Stomach smooth muscle (tissue), 2 donors: ENCODE measurements at regions not wholly inside any gene's neighbourhood (a gene's known extent, or its start where the extent isn't known, plus 50 kb on each side); places are given as distances from the start of the nearest gene placed in this dataset.

Source experiments
- H3K27ac ChIP-seq: one replicate; pipeline ENCODE4 v1.7.0; 2013; ENCODE audit warnings: mild to moderate bottlenecking, low read length, inconsistent platforms
- H3K27me3 ChIP-seq, 2 donors: one replicate each; pipeline ENCODE4 v1.7.0; 2013; ENCODE audit warnings: low read length in 2 of 2; ENCODE audit not compliant: insufficient read depth in 2 of 2, control insufficient read depth in 1 of 2
- H3K36me3 ChIP-seq, 2 donors: one replicate each; pipeline ENCODE4 v1.7.0; 2013; ENCODE audit warnings: low read length in 2 of 2; ENCODE audit not compliant: control insufficient read depth in 2 of 2, insufficient read depth in 2 of 2
- H3K4me1 ChIP-seq: one replicate; pipeline ENCODE4 v1.7.0; 2013; ENCODE audit warnings: low read length; ENCODE audit not compliant: control insufficient read depth, insufficient read depth
- H3K4me3 ChIP-seq, 2 donors: one replicate each; pipeline ENCODE4 v1.7.0; 2013; ENCODE audit warnings: low read length in 2 of 2
- H3K9ac ChIP-seq, 2 donors: one replicate each; pipeline ENCODE4 v1.7.0; 2013; ENCODE audit warnings: low read length in 2 of 2, mild to moderate bottlenecking in 1 of 2
- H3K9me3 ChIP-seq, 2 donors: one replicate each; pipeline ENCODE4 v1.7.0; 2013; ENCODE audit warnings: low read length in 2 of 2; ENCODE audit not compliant: control insufficient read depth in 2 of 2
- donor health status: healthy.
- donor health status: Pancreatic carcinoma.

DNA sequence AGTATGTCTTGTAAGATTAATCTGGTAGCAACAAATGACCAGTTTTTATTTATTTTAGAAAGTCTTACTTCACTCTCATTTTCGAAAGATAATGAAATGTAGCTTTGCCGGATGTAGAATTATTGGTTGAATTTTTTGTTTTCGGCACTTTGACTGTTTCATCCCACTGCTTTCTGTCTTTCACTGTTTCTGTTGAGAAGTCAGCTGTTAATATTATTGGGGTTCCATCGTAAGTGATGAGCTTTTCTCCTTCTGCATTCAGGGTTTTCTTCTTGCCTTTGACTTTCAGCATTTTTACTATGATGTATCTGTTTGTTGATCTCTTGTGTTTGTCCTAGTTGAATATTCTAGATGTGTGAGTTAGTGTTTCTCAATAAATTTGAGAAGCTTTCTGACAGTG is 383.4 kb downstream of the PAX1 start:
- H3K36me3 ChIP-seq: no peaks in the 10 kb centered on the region
- H3K27ac ChIP-seq: no peak overlapping the region
- H3K4me1 ChIP-seq: no peaks in the 10 kb centered on the region
- H3K9ac ChIP-seq: no peak overlapping the region
- H3K9me3 ChIP-seq: peaks cover 4 to 9% of the 10 kb centered on the region in 2 donors
- H3K27me3 ChIP-seq: no peaks in the 10 kb centered on the region
- H3K4me3 ChIP-seq: no peak overlapping the region

DNA sequence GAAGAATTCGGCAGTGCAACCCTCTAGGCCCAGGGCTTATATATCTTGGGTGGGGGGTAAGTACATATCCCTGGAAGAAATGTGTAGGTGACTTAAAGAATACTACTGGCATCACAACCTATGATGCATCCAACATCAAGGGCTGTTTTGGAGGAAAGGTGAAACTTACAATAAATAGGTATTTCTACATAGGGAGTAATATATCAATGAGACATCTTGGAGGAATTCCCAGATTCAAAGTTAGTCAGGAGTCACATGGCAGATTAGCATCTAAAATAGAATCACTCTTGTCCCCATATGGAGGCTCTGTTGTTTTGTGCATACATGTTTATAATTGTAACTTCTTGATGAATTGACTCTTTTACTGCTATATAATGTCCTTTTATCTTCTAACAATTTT is 375.5 kb downstream of the PAX1 start:
- Histone ChIP-seq H3K4me3 (no peak overlapping the region), H3K9me3 (no peaks in the 10 kb centered on the region), H3K27ac (no peak overlapping the region), H3K4me1 (no peaks in the 10 kb centered on the region), H3K27me3 (no peaks in the 10 kb centered on the region), H3K36me3 (no peaks in the 10 kb centered on the region), H3K9ac (no peak overlapping the region)

DNA sequence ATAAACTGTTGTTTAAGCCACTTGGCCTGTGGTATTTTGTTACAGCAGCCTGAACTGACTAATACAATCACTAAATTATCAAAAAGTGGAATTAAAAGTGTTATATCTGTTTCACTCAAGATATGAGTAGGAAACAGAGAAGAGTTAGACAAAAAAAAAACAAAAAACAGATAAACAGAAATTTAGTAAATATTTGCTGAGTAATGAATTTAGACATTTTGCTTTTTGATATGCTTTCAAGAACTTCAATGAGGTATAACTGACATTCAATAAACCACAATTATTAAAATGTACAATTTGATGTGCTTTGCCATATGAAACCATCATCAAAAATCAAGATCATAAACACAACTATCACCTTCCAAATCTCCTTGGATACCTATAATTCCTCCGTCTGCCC is 369.2 kb downstream of the PAX1 start:
- no peak overlapping the region for H3K27ac ChIP-seq
- H3K27me3 ChIP-seq: no peaks in the 10 kb centered on the region
- H3K36me3 ChIP-seq: no peaks in the 10 kb centered on the region
- no peak overlapping the region for H3K4me3 ChIP-seq
- H3K9ac ChIP-seq: no peak overlapping the region
- H3K9me3 ChIP-seq: no peaks in the 10 kb centered on the region
- no peaks in the 10 kb centered on the region for H3K4me1 ChIP-seq

DNA sequence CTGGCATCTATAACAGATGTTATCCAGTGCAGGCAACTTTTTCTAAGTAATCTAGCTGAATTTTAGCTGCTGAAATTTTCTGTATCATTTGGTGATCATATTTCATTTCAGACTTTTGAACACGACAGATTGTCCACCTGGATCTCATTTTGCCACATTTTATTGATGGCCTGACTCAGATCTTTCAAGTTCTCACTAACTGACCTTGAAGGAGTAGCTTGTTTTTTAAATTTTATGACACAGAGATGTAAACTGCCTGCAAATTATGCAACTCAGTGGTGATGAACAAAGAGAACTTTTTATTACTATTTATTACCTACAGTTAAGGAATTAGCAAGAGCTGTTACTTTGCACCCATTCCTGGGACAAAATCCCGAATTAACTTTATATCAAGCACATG is 366.4 kb downstream of the PAX1 start:
- no peaks in the 10 kb centered on the region for H3K4me1 ChIP-seq
- no peaks in the 10 kb centered on the region for H3K27me3 ChIP-seq
- H3K27ac ChIP-seq: no peak overlapping the region
- H3K9ac ChIP-seq: no peak overlapping the region
- no peaks in the 10 kb centered on the region for H3K9me3 ChIP-seq
- no peaks in the 10 kb centered on the region for H3K36me3 ChIP-seq
- H3K4me3 ChIP-seq: no peak overlapping the region

DNA sequence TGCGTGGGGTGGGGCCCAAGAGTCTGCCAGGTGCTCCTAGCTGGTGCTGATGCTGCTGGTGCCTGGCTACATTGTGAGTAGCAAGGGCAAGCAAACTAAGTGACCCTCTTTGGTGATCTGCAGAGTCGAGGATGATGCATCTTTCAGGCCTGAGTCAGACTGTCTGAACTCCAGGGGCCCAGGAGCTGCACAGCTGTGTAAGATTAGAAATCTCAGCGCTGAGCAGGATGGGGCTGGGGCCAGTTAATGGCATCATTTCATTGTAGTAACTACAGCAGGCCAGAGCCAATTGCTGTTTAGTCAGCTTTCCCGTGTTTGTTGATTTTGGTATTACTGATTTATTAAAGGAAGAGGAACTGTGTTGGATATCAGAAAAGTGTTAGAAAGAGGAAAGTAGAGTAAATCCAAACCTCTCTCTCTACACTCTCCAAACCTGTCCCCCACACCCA is 365.2 kb downstream of the PAX1 start:
- H3K27me3 ChIP-seq: no peaks in the 10 kb centered on the region
- no peak overlapping the region for H3K27ac ChIP-seq
- H3K9me3 ChIP-seq: no peaks in the 10 kb centered on the region
- H3K9ac ChIP-seq: no peak overlapping the region
- no peak overlapping the region for H3K4me3 ChIP-seq
- H3K36me3 ChIP-seq: no peaks in the 10 kb centered on the region
- no peaks in the 10 kb centered on the region for H3K4me1 ChIP-seq

DNA sequence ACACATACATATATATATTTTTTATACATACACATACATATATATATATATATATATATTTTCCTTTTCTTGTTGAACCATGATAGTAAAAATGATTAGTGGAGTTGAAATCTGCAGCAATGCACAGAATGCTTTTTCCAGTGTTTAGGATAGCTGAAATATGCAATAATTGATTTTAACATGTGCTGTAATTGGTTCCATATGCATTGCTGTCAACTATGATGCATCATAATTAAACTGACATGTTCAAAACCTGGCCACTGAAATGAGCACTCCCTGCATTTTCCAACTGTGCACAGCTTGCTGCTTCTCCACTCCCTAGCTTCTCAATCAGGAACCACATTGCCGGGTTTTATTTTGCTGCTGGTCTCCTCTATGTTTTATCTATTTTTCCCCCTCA is 358.3 kb downstream of the PAX1 start:
- Histone ChIP-seq H3K9ac (no peak overlapping the region), H3K27me3 (no peaks in the 10 kb centered on the region), H3K27ac (no peak overlapping the region), H3K4me3 (no peak overlapping the region), H3K9me3 (peaks cover 0 to 3% of the 10 kb centered on the region in 2 donors), H3K36me3 (no peaks in the 10 kb centered on the region), H3K4me1 (no peaks in the 10 kb centered on the region)

DNA sequence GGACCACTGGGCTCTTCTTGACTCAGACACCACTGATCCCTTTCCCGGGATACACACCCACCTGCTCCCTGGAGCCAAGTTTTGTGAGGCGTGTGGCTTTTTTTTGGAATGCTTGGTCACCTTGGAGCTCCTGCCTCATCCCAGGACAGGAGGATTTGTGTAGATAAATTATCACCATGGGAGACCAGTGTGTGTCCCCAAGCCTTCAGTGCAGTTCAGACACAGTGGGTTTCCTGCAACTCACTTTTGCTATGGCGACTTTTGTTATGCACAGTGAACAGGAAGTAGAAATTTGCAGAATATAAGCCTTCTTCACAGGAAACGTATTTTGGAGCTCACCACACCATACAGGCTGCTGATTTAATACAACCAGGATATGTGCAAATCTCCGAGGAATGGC is 357.4 kb downstream of the PAX1 start:
- Histone ChIP-seq H3K36me3 (no peaks in the 10 kb centered on the region), H3K27ac (no peak overlapping the region), H3K4me1 (no peaks in the 10 kb centered on the region), H3K9ac (no peak overlapping the region), H3K27me3 (no peaks in the 10 kb centered on the region), H3K4me3 (no peak overlapping the region), H3K9me3 (peaks cover 0 to 5% of the 10 kb centered on the region in 2 donors)

DNA sequence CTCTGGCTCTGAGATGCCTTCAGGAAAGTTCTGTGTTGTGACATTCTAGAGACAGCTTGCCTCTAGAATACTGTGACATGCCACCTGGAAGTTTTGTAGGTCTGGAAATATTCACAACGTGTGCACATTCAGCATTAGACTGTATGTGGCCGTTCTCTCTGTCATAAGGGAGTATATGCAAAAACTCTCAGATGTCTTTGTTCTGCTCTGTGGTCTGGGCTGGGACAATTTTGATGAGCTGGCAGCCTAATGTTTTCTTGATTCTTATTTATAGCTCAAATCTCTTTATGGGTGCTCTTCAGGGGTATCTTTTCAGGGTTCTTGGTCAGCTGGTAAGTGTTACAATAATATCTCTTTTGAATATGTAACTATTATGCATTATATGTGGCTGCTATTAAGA is 355.1 kb downstream of the PAX1 start:
- Histone ChIP-seq H3K4me1 (no peaks in the 10 kb centered on the region), H3K27me3 (no peaks in the 10 kb centered on the region), H3K27ac (no peak overlapping the region), H3K9me3 (peaks cover 0 to 5% of the 10 kb centered on the region in 2 donors), H3K36me3 (no peaks in the 10 kb centered on the region), H3K4me3 (no peak overlapping the region), H3K9ac (no peak overlapping the region)

DNA sequence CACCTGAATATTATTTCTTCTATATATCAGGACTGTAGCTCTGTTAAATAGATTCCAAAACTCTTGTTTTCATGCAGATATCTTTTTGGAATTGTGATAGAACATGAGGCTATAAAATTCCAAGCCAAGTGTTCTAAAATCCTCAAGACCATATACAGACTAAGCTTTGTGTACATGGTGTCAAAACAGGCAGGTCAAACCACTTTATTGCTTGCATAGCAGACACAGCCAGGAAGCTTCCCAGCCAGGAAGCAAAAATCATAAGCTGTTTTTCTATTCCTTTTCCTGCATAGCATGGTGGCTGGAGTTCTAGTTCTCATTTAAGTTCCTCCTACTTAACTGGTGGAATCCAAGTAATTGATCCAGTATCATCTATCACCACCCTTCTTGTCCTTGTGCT is 353.3 kb downstream of the PAX1 start:
- no peaks in the 10 kb centered on the region for H3K4me1 ChIP-seq
- H3K27me3 ChIP-seq: no peaks in the 10 kb centered on the region

DNA sequence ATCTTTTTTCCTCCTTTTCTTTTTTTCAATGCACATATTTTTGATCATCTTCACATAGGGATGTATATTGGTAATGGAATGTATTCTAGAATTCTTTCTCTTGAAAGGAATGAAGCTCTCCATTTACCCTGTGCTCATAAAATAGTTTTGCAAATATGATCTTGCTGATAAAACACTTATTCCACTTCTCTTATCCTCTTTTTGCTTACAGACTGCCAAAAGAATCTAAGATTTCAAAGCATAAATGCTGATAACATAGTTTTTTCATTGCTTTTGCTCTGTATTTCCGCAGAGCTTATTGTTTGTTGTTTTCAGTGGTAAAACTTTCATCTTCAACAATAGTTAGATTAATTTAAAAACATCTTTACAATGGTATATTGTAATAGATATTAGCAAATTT is 350.5 kb downstream of the PAX1 start:
- H3K4me1 ChIP-seq: no peaks in the 10 kb centered on the region
- H3K9me3 ChIP-seq: peaks cover 0 to 2% of the 10 kb centered on the region in 2 donors
- H3K4me3 ChIP-seq: no peak overlapping the region
- H3K27me3 ChIP-seq: no peaks in the 10 kb centered on the region
- H3K27ac ChIP-seq: no peak overlapping the region
- no peak overlapping the region for H3K9ac ChIP-seq
- no peaks in the 10 kb centered on the region for H3K36me3 ChIP-seq

More for the DNA sequence above, 353.3 kb downstream of the PAX1 start:
- Histone ChIP-seq H3K27ac (no peak overlapping the region), H3K36me3 (no peaks in the 10 kb centered on the region), H3K4me3 (no peak overlapping the region), H3K9me3 (peaks cover 0 to 2% of the 10 kb centered on the region in 2 donors), H3K9ac (no peak overlapping the region)

DNA sequence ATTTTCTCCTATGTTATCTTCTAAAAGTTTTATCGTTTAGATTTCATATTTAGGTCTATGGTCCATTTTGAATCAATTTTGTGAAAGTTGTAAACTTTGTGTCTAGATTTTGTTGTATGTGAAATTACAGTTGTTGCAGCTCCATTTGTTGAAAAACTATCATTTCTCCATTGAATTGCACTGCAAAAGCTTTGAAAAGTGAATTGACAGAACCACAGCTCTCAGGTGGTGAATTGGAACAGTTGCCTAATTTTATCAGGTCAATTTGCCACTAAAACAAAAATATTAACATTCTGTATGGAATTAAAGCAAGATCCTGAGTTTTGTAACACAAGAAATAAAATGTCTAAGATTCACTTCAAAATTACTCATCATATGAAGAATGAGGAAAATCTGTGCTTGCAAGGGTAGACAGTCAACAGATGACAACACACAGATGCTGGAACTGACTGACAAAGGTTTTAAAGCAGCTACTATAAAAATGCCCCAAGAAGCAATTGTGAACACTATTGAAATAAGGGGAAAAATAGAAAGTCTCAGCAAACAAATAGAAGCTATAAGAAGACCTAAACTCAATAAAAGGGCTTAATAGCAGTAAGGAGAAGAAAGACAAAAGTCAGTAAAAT is 346.7 kb downstream of the PAX1 start:
- H3K4me3 ChIP-seq: no peak overlapping the region
- no peaks in the 10 kb centered on the region for H3K36me3 ChIP-seq
- no peak overlapping the region for H3K9ac ChIP-seq
- no peak overlapping the region for H3K27ac ChIP-seq
- H3K4me1 ChIP-seq: peaks cover 2% of the 10 kb centered on the region
- no peaks in the 10 kb centered on the region for H3K9me3 ChIP-seq
- H3K27me3 ChIP-seq: no peaks in the 10 kb centered on the region
